ENCODE measurements at regions not wholly inside any gene's neighbourhood (a gene's known extent, or its start where the extent isn't known, plus 50 kb on each side); places are given as distances from the start of the nearest gene placed in this dataset.

GRCh38 chr4:106588891-106589290, 220.3 kb upstream of the GIMD1 start:
- TF ChIP-seq POLR2AphosphoS5 (IDR thresholded peaks at IDR 0.05) (no peak), CTCF (IDR thresholded peaks at IDR 0.05) (no peak), POLR2A (IDR thresholded peaks at IDR 0.05) (no peak), EP300 (IDR thresholded peaks at IDR 0.05) (no peak)

Data from sigmoid colon (tissue), 4 donors.